Caco-2 (cell line): ENCODE measurements at regions not wholly inside any gene's neighbourhood (a gene's known extent, or its start where the extent isn't known, plus 50 kb on each side); places are given as distances from the start of the nearest gene placed in this dataset.

Experiments
- BruUV-seq: library from RNA; stranded (reverse); fragments of 400-500 nt; replicated peaks from 2 replicates; lab custom pipeline; 2021; lab: Mats Ljungman, UMichigan
- CTCF ChIA-PET: fragments of 300-600 bp; sonication (Branson Sonifier 250); formaldehyde crosslinking; loops from one replicate; lab custom pipeline; 2022; ENCODE audit warnings: antibody characterized with exemption; lab: Charles Lee
- POLR2A ChIA-PET: fragments of 300-600 bp; sonication (Branson Sonifier 250); formaldehyde crosslinking; loops from one replicate; lab custom pipeline; 2022; ENCODE audit warnings: antibody characterized with exemption; lab: Charles Lee
- DNase-seq, 2 experiments: peaks; one replicate each; pipeline versions ENCODE4 v3.0.0 to v3.0.0-alpha.2; 2020 to 2022
- H3K27me3 ChIP-seq: replicated peaks from 2 replicates; pipeline ENCODE4 v1.6.0; 2011; ENCODE audit warnings: low read length; ENCODE audit not compliant: control insufficient read depth, insufficient read depth
- H3K36me3 ChIP-seq: 2 replicates; pipeline ENCODE4 v1.5.1; 2011; ENCODE audit warnings: low read length; ENCODE audit not compliant: control insufficient read depth, insufficient read depth
- H3K4me1 ChIP-seq: fragments of 250-450 bp; sonication (Bioruptor Pico); 2 replicates; pipeline ENCODE4 v1.5.1; 2020; ENCODE audit warnings: mild to moderate bottlenecking
- H3K4me3 ChIP-seq: 2 replicates; pipeline ENCODE4 v1.5.1; 2011; ENCODE audit warnings: low read depth, mild to moderate bottlenecking, control low read depth, low read length
- H3K9me3 ChIP-seq: fragments of 250-450 bp; sonication (Bioruptor Pico); 2 replicates; pipeline ENCODE4 v1.5.1; 2020; ENCODE audit warnings: mild to moderate bottlenecking, moderate library complexity
- H3K27ac Mint-ChIP-seq: one replicate; pipeline ENCODE4 v1.8.0; 2022; ENCODE audit warnings: mixed read lengths; ENCODE audit not compliant: unreplicated experiment
- H3K27me3 Mint-ChIP-seq: one replicate; pipeline ENCODE4 v1.8.0; 2022; ENCODE audit warnings: mixed read lengths; ENCODE audit not compliant: insufficient read depth, unreplicated experiment
- H3K36me3 Mint-ChIP-seq: one replicate; pipeline ENCODE4 v1.8.0; 2022; ENCODE audit warnings: mild to moderate bottlenecking, mixed read lengths; ENCODE audit not compliant: insufficient read depth, unreplicated experiment
- H3K4me1 Mint-ChIP-seq: one replicate; pipeline ENCODE4 v1.8.0; 2022; ENCODE audit warnings: low read depth, mixed read lengths; ENCODE audit not compliant: unreplicated experiment
- H3K4me3 Mint-ChIP-seq: one replicate; pipeline ENCODE4 v1.8.0; 2022; ENCODE audit warnings: mild to moderate bottlenecking, moderate library complexity, mixed read lengths; ENCODE audit not compliant: unreplicated experiment
- H3K9me3 Mint-ChIP-seq: one replicate; pipeline ENCODE4 v1.8.0; 2022; ENCODE audit warnings: mixed read lengths; ENCODE audit not compliant: unreplicated experiment
- intact Hi-C: fragments of 100-400 bp; cut with micrococcal nuclease; formaldehyde crosslinking; loops from one replicate; pipeline ENCODE4 v1.10.0; 2022; ENCODE audit not compliant: unreplicated experiment
- TF ChIP-seq, protein P1 (sequence below), 2 experiments: fragments of 200-600 bp in 1 of 2; IDR thresholded peaks; 1 replicate in 1 of 2; 2 replicates in 1 of 2; pipeline versions ENCODE4 v1.5.1 to v1.8.0; 2011 to 2022; ENCODE audit warnings: antibody characterized with exemption in 1 of 2, control low read depth in 1 of 2, inconsistent platforms in 1 of 2, low read depth in 1 of 2, low read length in 1 of 2, mild to moderate bottlenecking in 1 of 2, moderate library complexity in 1 of 2; ENCODE audit not compliant: insufficient read depth in 1 of 2, severe bottlenecking in 1 of 2, unreplicated experiment in 1 of 2

DNA sequence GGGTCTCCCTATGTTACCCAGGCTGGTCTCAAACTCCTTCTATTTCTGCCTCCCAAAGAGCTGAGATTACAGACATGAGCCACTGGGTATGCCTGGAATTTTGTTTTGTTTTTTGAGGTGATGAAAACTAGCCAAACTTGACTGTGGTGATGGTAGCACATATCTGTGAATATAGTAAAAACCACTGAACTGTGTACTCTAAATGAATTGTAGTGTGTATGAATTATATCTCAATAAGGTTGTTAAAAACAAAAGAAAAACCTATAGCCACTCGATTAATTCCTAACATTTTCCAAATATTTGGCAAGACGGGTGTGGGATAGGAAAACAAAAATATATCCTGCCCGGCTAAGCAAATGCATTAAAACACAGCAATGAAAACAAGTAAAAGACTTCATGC lies 1302.3 kb upstream of the CHAC2 start:
- ChIA-PET CTCF (no interaction called here), POLR2A (no interaction called here)
- intact Hi-C loops, result no loop called here
- Histone ChIP-seq H3K9me3 (no peaks in the 10 kb centered on the region), H3K36me3 (no peaks in the 10 kb centered on the region), H3K4me3 (no peak overlapping the region), H3K4me1 (no peaks in the 10 kb centered on the region), H3K27me3 (no peaks in the 10 kb centered on the region)
- TF ChIP-seq, protein P1, sequence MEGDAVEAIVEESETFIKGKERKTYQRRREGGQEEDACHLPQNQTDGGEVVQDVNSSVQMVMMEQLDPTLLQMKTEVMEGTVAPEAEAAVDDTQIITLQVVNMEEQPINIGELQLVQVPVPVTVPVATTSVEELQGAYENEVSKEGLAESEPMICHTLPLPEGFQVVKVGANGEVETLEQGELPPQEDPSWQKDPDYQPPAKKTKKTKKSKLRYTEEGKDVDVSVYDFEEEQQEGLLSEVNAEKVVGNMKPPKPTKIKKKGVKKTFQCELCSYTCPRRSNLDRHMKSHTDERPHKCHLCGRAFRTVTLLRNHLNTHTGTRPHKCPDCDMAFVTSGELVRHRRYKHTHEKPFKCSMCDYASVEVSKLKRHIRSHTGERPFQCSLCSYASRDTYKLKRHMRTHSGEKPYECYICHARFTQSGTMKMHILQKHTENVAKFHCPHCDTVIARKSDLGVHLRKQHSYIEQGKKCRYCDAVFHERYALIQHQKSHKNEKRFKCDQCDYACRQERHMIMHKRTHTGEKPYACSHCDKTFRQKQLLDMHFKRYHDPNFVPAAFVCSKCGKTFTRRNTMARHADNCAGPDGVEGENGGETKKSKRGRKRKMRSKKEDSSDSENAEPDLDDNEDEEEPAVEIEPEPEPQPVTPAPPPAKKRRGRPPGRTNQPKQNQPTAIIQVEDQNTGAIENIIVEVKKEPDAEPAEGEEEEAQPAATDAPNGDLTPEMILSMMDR (IDR thresholded peaks at IDR 0.05; ENCODE audit: insufficient read depth in 1 of 2, low read depth in 1 of 2, low read length in 1 of 2, severe bottlenecking in 1 of 2, unreplicated experiment in 1 of 2), result no peak
- H3K36me3 Mint-ChIP-seq, result no peaks in the 10 kb centered on the region
- no peaks in the 10 kb centered on the region for H3K4me1 Mint-ChIP-seq
- H3K9me3 Mint-ChIP-seq, result no peaks in the 10 kb centered on the region
- H3K27ac Mint-ChIP-seq, result no peak overlapping the region
- no TSS peak for BruUV-seq
- no peak for DNase-seq
- H3K27me3 Mint-ChIP-seq, result no peaks in the 10 kb centered on the region
- no peak overlapping the region for H3K4me3 Mint-ChIP-seq

DNA sequence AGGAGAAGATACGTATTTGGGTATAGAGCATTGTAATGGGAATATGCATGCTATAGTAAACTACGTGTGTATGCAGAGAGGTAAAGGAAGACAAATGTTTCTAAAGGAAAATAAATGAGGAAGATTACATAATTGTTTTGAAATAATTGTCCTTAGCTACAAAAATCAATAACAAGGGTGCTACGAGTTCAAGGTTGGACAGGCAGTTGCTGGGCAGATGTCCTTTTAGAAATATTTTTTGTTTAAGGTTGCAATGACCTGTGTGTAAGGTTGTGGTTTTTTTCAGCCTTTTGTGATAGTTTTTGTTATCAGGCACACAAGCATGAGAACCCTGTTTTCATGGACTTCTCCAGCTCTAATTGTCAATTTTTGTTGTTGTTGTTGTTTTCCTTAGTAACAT lies 1304.1 kb upstream of the CHAC2 start:
- BruUV-seq, result no TSS peak
- intact Hi-C loops, result no loop called here
- POLR2A ChIA-PET, result no interaction called here
- Mint-ChIP-seq H3K36me3 (no peaks in the 10 kb centered on the region), H3K27ac (no peak overlapping the region), H3K4me3 (no peak overlapping the region), H3K27me3 (no peaks in the 10 kb centered on the region), H3K9me3 (no peaks in the 10 kb centered on the region), H3K4me1 (no peaks in the 10 kb centered on the region)
- H3K36me3 ChIP-seq, result no peaks in the 10 kb centered on the region
- DNase-seq, result no peak
- TF ChIP-seq, protein P1 (IDR thresholded peaks at IDR 0.05; ENCODE audit: insufficient read depth in 1 of 2, low read depth in 1 of 2, low read length in 1 of 2, severe bottlenecking in 1 of 2, unreplicated experiment in 1 of 2), result no peak
- H3K4me1 ChIP-seq, result no peaks in the 10 kb centered on the region
- no peaks in the 10 kb centered on the region for H3K9me3 ChIP-seq
- CTCF ChIA-PET, result no interaction called here
- H3K27me3 ChIP-seq, result no peaks in the 10 kb centered on the region
- no peak overlapping the region for H3K4me3 ChIP-seq

DNA sequence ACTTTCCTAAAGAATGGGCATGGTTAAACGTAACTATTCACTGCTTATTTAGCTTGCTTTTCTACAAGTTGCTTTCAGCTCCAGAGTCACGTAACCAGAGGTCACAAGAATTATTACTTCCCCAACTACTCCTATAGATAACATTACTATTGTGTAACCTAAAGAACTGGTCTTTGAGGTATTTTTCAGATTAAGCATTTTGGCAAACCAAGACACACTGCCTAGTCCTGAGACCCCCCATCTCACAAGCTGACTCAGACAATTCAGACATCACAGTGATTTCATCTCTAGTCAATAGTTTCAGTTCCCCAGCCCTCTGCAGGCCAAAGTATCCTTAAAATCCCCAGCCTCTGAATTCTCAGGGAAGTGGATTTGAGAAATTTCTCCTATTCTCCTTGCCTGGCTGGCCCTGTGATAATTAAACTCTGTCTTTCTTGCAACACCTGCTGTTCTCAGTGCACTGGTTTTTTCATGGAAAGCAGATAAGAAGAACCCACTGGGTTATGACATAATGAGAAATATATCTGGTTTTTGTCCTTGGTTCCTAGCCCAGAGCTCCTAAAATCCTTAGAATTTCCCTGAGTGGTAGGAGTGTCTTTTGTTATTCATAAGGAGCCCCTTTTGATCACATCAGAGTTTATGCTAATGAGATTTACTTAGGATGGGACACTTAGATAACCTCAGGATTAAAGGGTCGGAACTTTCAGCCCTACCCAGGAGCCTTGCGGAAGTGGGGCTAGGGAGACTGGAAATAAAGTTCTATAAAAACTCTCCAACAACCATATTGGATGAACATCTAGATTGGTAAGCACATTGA lies 1310.8 kb upstream of the CHAC2 start:
- Mint-ChIP-seq H3K36me3 (no peaks in the 10 kb centered on the region), H3K9me3 (no peaks in the 10 kb centered on the region), H3K27ac (no peak overlapping the region), H3K4me1 (peaks cover 7% of the 10 kb centered on the region), H3K27me3 (no peaks in the 10 kb centered on the region), H3K4me3 (no peak overlapping the region)
- no peaks in the 10 kb centered on the region for H3K9me3 ChIP-seq
- no peaks in the 10 kb centered on the region; the same call in 1 of the 2 replicates for H3K4me1 ChIP-seq
- DNase-seq, result no peak
- intact Hi-C loops, result no loop called here
- BruUV-seq, result no TSS peak
- ChIA-PET POLR2A (no interaction called here), CTCF (no interaction called here)
- no peaks in the 10 kb centered on the region for H3K36me3 ChIP-seq
- H3K4me3 ChIP-seq, result no peak overlapping the region
- TF ChIP-seq, protein P1 (IDR thresholded peaks at IDR 0.05; ENCODE audit: insufficient read depth in 1 of 2, low read depth in 1 of 2, low read length in 1 of 2, severe bottlenecking in 1 of 2, unreplicated experiment in 1 of 2), result no peak
- H3K27me3 ChIP-seq, result no peaks in the 10 kb centered on the region
